ENCODE measurements at regions not wholly inside any gene's neighbourhood (a gene's known extent, or its start where the extent isn't known, plus 50 kb on each side); places are given as distances from the start of the nearest gene placed in this dataset.
A peak's percentile ranks its signal among the peaks of the same experiment; 100 is the strongest.

GRCh38 chr5:174229514-174230370, 184.2 kb downstream of the NSG2 start:
- ATAC-seq, result no peak
- DNase-seq (ENCODE audit: low spot score), result no peak

DNA sequence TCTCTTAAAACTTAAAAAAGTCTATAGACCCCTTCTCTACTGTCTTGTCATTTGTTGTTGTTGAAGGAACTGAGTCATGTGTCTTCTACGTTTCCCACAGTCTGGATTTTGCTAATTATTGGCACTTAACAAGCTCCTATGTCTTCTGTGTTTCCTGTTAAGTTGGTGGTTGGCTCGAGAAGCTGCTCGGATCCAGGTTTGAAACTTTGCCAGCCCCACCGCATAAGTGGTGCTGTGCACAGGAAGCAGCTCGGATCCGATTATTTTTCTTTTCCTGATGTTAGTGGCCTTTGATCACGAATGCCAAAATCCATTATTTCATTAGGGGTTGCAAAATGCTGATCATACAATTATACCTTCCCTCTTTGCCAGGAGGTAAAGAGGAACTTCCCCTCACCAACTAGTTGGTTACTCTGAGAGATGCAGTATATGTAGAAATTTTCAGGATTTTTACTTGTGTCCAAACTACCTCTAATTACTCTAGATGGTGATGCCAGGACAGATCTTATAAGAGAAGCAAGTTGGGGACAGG, 186.5 kb downstream of the NSG2 start:
- no peak for ATAC-seq
- DNase-seq (ENCODE audit: low spot score), result no peak

- ATAC-seq (no peak), DNase-seq (ENCODE audit: low spot score) (no peak)
Measured at GRCh38 chr5:174234388-174234787, 188.9 kb downstream of the NSG2 start.

GRCh38 chr5:174235221-174236011, 189.9 kb downstream of the NSG2 start:
- no peak for DNase-seq (ENCODE audit: low spot score)
- ATAC-seq, result no peak

DNA sequence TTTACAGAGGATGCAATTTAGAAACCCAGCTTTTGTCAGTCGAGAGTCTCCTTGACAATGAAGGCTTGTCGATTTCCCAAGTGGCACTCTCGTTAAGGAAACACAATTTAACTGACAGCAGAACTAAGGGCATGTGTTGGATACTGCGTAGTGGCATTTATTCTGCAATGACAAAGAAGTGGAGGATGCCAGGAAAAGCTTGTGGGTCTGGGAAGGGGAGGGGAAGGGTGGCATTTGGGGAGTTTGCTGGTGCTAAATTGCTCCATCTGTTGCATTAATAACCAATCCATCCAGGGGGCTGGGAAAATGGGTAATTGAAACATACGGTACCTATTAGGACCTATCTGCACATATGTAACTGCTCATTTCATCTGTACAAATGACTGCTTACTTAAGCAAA, 190.6 kb downstream of the NSG2 start:
- DNase-seq (ENCODE audit: low spot score), result no peak
- ATAC-seq, result no peak

DNA sequence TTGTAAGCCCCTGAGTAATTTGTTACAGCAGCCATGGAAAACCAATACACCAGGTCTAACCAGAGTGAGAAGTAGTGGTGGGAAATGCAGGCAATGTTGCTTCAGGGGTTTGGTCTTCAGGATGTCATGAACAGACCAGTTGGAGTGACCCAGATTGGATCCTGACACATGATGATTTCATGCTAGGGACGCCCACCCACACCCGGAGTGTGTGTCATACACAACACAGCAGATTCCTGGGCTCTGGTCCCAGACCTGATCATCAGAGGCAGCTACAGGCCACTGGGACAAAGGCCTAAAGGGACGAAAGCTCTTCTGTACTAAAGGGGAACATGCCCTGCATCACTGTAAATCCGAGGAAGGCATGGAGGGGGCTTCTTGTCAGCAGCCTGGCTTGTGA, 194.2 kb downstream of the NSG2 start:
- DNase-seq (ENCODE audit: low spot score) (no peak), ATAC-seq (no peak)

DNA sequence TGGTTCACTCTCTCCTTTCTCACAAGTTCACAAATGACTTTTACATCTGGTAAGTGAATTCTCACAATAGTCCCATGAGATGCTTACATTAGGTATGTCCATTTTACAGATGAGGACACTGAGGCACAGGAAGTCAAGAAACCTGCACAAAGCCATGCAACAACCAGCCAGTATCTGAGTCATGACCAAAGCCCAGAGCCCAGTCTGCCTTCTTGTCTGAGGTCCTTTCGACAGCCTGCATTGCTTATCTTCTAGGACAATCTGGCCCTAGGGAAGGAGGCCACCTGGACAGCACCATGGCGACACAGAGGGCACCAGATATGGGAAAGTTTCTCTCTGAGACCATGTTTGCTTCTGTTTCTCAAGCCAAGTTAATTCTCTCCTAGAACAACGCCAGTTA, 197.1 kb downstream of the NSG2 start:
- ATAC-seq (no peak), DNase-seq (ENCODE audit: low spot score) (no peak)

GRCh38 chr5:174243904-174244303, 198.4 kb downstream of the NSG2 start:
- no peak for DNase-seq (ENCODE audit: low spot score)
- no peak for ATAC-seq

GRCh38 chr5:174245516-174246075, 200.1 kb downstream of the NSG2 start:
- DNase-seq (ENCODE audit: low spot score) (no peak), ATAC-seq (no peak)

DNA sequence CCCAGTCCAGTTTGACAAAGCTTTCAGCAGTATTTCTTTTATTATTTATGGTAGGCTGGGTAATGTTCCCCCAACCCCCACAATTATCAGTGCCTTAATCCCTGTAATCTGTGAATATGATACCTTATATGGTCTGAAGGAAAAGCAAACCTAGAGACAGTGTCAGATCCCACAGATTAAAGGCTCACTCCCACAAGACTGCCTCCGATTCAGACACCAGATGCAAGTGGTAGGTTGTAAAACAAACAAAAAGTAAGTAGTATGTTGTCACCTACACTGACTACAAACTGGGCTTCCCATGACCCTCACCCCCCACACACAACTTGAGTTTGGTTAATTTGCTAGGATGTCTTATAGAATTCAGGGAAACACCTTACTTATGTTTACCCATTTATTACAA, 201.2 kb downstream of the NSG2 start:
- DNase-seq (ENCODE audit: low spot score) (no peak), ATAC-seq (no peak)

- DNase-seq (ENCODE audit: low spot score), result no peak
- no peak for ATAC-seq
Measured at GRCh38 chr5:174247301-174247700, 201.8 kb downstream of the NSG2 start.

DNA sequence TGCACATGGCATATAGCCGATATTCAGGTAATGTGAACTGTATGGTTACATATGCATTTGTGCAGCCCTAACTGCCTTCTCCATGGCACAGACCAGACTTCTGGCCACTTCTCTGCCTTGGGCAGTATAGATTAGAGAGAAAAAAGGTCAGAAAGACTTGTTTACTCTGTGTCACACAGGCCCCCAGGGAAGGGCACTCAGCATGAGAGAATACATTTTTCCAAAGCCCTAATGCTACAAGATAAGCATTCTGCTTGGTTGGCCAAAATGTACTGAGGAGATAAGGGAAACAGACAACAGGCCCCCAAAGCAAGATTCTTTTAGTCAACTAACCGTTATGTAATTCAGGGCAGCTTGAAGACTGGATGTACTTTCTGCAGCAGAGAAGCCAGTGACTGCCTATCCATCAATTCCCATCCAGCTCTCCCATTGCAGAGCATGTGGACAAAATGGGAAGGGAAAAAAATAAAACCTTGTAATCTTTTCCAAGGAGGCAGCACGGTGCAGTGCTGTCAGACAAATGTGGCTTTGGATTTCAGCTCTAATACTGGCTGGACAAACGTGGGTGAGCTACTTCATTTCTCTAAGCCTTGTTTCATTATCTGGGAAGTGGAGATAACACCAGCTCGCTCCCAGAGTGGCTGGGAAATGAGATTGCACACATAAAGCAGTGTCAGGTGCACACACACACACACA, 205.9 kb downstream of the NSG2 start:
- no peak for ATAC-seq
- DNase-seq (ENCODE audit: low spot score), result no peak

DNA sequence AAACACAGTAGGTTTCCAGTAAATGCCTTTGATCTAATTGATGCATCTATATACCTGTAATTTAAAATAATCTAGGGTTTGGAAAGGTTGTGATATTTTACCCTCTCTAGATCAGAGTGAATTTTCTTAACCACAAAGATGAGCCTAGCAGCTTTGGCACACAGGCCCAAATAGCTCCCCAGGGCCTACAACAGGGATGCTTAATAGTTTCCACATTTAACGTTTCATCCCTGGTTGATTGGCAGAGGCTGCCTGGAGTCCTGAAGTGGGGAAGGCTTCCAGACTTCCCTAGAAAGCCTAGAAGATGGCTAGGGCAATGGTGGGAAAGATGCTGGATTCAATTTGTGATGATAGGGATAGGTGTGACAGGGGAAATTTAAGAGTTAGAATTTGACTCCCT, 206.6 kb downstream of the NSG2 start:
- no peak for DNase-seq (ENCODE audit: low spot score)
- no peak for ATAC-seq

DNA sequence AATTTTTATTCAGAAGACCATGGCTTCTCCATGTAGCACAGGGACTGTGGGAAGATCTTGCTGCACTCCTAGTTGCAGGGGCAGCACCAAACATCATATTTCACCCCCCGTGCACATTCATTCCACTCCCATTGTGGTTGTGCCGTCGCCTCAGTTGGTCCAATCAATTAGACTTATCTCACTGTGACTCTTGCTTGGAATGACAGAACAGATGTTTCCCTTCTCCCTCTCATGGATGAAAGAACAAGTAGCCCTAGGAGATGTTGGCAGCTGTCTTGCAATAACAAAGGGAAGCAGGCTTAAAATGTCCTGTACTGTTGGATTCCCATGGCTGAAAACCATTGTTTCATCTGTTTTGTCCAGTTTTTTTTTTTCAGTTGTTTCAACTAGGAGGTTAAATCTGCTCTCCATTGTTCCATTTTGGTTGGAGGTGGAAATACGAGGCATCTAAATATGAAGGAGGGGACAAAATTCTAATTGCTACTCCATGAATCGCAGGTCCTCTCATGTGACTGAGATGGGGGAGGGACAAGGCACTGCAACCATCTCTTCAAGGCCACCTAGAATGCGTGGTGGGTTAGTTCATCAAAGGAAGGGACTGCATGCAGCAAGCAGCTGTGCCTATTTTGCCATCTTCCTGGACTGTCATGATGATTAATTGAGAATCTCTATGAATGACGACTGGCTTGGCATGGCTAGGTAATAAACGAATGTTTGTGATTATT, 214.4 kb downstream of the NSG2 start:
- DNase-seq (ENCODE audit: low spot score) (no peak), ATAC-seq (no peak)

DNA sequence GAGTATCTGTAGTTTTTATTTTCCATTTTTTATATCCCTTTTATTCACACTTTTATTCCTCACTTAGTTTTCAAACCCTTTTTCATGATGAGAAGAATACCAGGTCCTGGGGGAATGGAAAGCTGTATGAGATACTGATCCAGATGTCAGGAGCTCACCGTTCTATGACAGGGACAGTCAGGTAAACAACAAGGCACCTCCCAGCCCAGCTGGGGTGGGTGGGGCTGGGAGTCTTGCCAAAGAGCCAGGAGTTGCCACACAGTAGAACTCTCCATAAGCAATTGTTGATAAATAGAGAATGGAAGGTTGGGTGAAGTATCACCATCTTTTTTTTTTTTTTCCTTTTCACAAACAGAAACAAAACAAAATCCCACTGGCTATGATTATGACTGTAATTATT, 225.8 kb downstream of the NSG2 start:
- ATAC-seq (peak; percentile 62), DNase-seq (ENCODE audit: low spot score) (no peak)

DNA sequence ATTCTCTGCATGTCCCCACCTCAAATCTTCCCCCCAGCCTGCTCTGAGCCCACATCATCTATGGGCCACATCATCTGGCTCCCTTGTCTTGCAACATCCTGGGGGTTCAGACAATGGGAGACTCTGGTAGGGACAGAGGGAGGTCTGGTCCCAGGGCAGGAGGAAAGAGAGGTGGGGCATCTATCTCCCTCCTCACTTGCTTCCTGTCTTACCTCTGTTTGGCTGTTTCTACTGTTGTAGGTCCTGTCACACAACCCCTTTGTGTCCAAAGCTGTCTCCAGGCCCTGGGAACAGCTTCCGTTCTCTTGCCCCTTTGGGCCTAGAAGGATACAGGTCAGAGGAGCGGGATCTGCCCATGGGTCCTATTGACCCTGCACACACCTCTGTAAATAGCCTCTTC, 227.2 kb downstream of the NSG2 start:
- ATAC-seq (no peak), DNase-seq (ENCODE audit: low spot score) (no peak)

- no peak for DNase-seq (ENCODE audit: low spot score)
- no peak for ATAC-seq
Measured at GRCh38 chr5:174273325-174273724, 227.8 kb downstream of the NSG2 start.

DNA sequence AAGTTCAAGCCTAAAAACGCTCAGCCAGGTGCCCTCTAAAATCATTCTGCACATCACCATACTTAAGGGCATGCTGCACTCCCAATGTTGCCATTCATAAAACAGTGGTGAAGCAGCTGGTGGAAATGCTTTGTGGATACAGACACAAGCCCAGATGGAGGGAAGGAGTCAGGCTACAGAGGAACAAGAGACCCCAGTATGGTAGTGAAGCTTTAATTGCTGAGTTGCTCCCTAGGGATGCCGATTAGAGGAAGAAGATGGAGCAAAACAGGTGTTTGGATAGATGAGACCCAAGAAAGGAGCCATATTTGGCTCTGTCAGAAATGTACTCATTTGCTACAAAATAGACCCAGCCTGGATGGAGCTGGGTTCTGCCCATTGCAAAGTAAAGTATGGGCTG, 230.5 kb downstream of the NSG2 start:
- ATAC-seq, result no peak
- no peak for DNase-seq (ENCODE audit: low spot score)

DNA sequence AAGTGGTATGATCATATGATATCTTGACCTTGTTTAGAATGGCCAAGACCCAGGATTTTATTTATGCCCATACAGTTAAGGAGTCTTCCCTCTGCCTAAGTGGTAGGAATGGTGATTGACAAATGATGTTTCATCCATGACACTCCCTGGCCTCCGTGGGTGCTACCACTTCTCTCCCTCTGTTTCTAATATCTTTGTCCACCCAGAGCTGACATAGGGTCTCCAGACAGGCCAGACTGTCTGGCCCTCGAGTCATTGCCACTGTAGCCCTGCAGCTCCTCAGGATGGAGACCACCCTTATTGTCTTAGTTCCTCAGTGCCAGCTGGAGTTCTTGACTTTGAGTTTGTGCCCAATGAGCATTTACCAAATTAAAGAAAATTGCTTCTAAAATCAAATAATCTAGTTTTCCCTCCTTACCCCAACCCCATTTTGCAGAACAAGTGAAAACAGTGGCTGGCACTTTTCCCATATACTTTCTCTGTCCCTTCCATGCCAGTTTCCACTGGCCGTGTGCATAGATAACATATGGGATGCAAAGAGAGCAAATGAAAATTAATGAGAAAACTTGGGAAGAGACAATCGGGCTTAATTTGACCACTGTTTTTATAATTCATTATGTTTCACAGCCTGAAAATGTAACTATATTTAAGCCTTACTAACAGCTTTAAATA, 235.7 kb downstream of the NSG2 start:
- ATAC-seq, result no peak
- DNase-seq (ENCODE audit: low spot score), result no peak

- DNase-seq (ENCODE audit: low spot score), result no peak
- ATAC-seq, result no peak
Measured at GRCh38 chr5:174281855-174282254, 236.3 kb downstream of the NSG2 start.
